H1 (cell line): ENCODE measurements at regions not wholly inside any gene's neighbourhood (a gene's known extent, or its start where the extent isn't known, plus 50 kb on each side); places are given as distances from the start of the nearest gene placed in this dataset.

Source experiments
- JUN ChIP-seq: IDR thresholded peaks from 2 replicates; pipeline ENCODE4 v1.6.1; 2011; ENCODE audit warnings: low read depth, mild to moderate bottlenecking, improper control_type of control experiment, low read length
- RFX5 ChIP-seq: IDR thresholded peaks from 2 replicates; pipeline ENCODE4 v1.6.1; 2011; ENCODE audit warnings: low read depth, low read length, improper control_type of control experiment, borderline replicate concordance

- no peak for TF ChIP-seq JUN
- TF ChIP-seq RFX5: no peak
Measured at GRCh38 chr4:84099599-84099998, 399.5 kb downstream of the NKX6-1 start.
